HCT116 (cell line): ENCODE measurements at regions not wholly inside any gene's neighbourhood (a gene's known extent, or its start where the extent isn't known, plus 50 kb on each side); places are given as distances from the start of the nearest gene placed in this dataset.

Source experiments
- ATAC-seq: fragments of 200-7000 bp; cut with Tn5 transposase; 2 replicates; pipeline ENCODE4 v1.9.1; 2020; ENCODE audit warnings: mild to moderate bottlenecking, moderate library complexity
- BruUV-seq: library from RNA; stranded (reverse); fragments of 400-500 nt; replicated peaks from 2 replicates; lab custom pipeline; 2021; lab: Mats Ljungman, UMichigan
- CTCF ChIA-PET: fragments of 300-600 bp; sonication (Branson Sonifier 250); formaldehyde crosslinking; loops from one replicate; lab custom pipeline; 2021; ENCODE audit warnings: antibody characterized with exemption; lab: Charles Lee
- POLR2A ChIA-PET: fragments of 300-600, 350-600 bp; sonication (Branson Sonifier 250); formaldehyde crosslinking; loops from one replicate; lab custom pipeline; 2021; ENCODE audit warnings: antibody characterized with exemption; lab: Charles Lee
- RAD21 ChIA-PET, 2 experiments: fragments of 300-600 bp; sonication (Branson Sonifier 250); formaldehyde crosslinking; loops; one replicate each; lab custom pipeline; 2023; ENCODE audit warnings: low total read pairs in 2 of 2; ENCODE audit not compliant: uncharacterized antibody in 2 of 2, unreplicated experiment in 2 of 2, low non-redundant PET in 1 of 2; lab: Charles Lee
- DNase-seq: peaks from one replicate; pipeline ENCODE4 v3.0.0-alpha.2; 2010; ENCODE audit warnings: low read depth, low spot score
- H2AFZ ChIP-seq: fragments of 200-600 bp; shearing (Covaris generic), sonication (generic); 2 replicates; pipeline ENCODE4 v1.6.1; 2017; ENCODE audit warnings: low read depth, mixed run types, mixed read lengths, antibody characterized with exemption, low read length; ENCODE audit not compliant: poor library complexity, severe bottlenecking
- H3K27ac ChIP-seq: 2 replicates; pipeline ENCODE4 v1.5.1; 2012; ENCODE audit warnings: low read depth, low read length
- H3K27me3 ChIP-seq: fragments of 200-600 bp; sonication (generic); 2 replicates; pipeline ENCODE4 v1.6.1; 2016; ENCODE audit warnings: mixed run types, low read length, mixed read lengths; ENCODE audit not compliant: insufficient read depth
- H3K36me3 ChIP-seq, 2 experiments: fragments of 200-500 bp in 1 of 2; fragments of 200-600 bp in 1 of 2; sonication (Bioruptor generic) in 1 of 2; sonication (generic) in 1 of 2; 2 replicates each; pipeline versions ENCODE4 v1.5.1 to v1.6.1; 2014 to 2016; ENCODE audit warnings: low read length in 2 of 2, inconsistent platforms in 1 of 2, mixed read lengths in 1 of 2, mixed run types in 1 of 2; ENCODE audit not compliant: insufficient read depth in 2 of 2, control insufficient read depth in 1 of 2
- H3K4me1 ChIP-seq, 2 experiments: fragments of 200-600 bp in 1 of 2; sonication (generic) in 1 of 2; 2 replicates each; pipeline versions ENCODE4 v1.5.1 to v1.6.1; 2012 to 2017; ENCODE audit warnings: low read length in 2 of 2, inconsistent platforms in 1 of 2, mild to moderate bottlenecking in 1 of 2, mixed read lengths in 1 of 2, mixed run types in 1 of 2, moderate library complexity in 1 of 2; ENCODE audit not compliant: insufficient read depth in 2 of 2, control insufficient read depth in 1 of 2
- H3K4me2 ChIP-seq: fragments of 200-600 bp; sonication (generic); 2 replicates; pipeline ENCODE4 v1.6.1; 2017; ENCODE audit warnings: mixed run types, low read length, mixed read lengths
- H3K4me3 ChIP-seq, 2 experiments: fragments of 200-600 bp in 1 of 2; sonication (generic) in 1 of 2; replicated peaks in 1 of 2; 2 replicates each; pipeline ENCODE4 v1.5.1; 2011 to 2016; ENCODE audit warnings: low read length in 2 of 2, control low read depth in 1 of 2, low read depth in 1 of 2, mild to moderate bottlenecking in 1 of 2, mixed read lengths in 1 of 2, mixed run types in 1 of 2
- H3K79me2 ChIP-seq: fragments of 200-600 bp; sonication (generic); 2 replicates; pipeline ENCODE4 v1.6.1; 2017; ENCODE audit warnings: mild to moderate bottlenecking, mixed run types, low read length, moderate library complexity, mixed read lengths; ENCODE audit not compliant: insufficient read depth
- H3K9ac ChIP-seq: fragments of 200-600 bp; sonication (generic); 2 replicates; pipeline ENCODE4 v1.6.1; 2016; ENCODE audit warnings: low read length, mixed read lengths
- H3K9me2 ChIP-seq: fragments of 200-600 bp; sonication (generic), shearing (Covaris generic); 2 replicates; pipeline ENCODE4 v1.6.1; 2017; ENCODE audit warnings: mixed run types, mild to moderate bottlenecking, moderate library complexity; ENCODE audit not compliant: insufficient read depth
- H3K9me3 ChIP-seq, 2 experiments: fragments of 200-500 bp in 1 of 2; fragments of 200-600 bp in 1 of 2; sonication (Bioruptor generic) in 1 of 2; sonication (generic) in 1 of 2; 2 replicates each; pipeline ENCODE4 v1.6.1; 2014 to 2017; ENCODE audit warnings: low read length in 2 of 2, mixed read lengths in 2 of 2, inconsistent platforms in 1 of 2, low read depth in 1 of 2, mild to moderate bottlenecking in 1 of 2, mixed run types in 1 of 2, moderate library complexity in 1 of 2; ENCODE audit not compliant: control insufficient read depth in 1 of 2, insufficient read depth in 1 of 2
- H4K20me1 ChIP-seq: fragments of 200-600 bp; sonication (generic), shearing (Covaris generic); 2 replicates; pipeline ENCODE4 v1.6.1; 2017; ENCODE audit warnings: mixed run types, mild to moderate bottlenecking, moderate library complexity; ENCODE audit not compliant: insufficient read depth
- CBX3 ChIP-seq: IDR thresholded peaks from 2 replicates; pipeline ENCODE4 v1.6.1; 2012; ENCODE audit warnings: low read depth
- EGR1 ChIP-seq: IDR thresholded peaks from 2 replicates; pipeline ENCODE4 v1.6.1; 2012; ENCODE audit warnings: low read depth
- ELF1 ChIP-seq: IDR thresholded peaks from 2 replicates; pipeline ENCODE4 v1.6.1; 2012; ENCODE audit warnings: low read depth, borderline replicate concordance
- EZH2 ChIP-seq: fragments of 200-600 bp; sonication (generic); IDR thresholded peaks from 2 replicates; pipeline ENCODE4 v1.6.1; 2017; ENCODE audit warnings: antibody characterized with exemption, mixed run types
- EZH2phosphoT487 ChIP-seq: fragments of 200-600 bp; IDR thresholded peaks from 2 replicates; pipeline ENCODE4 v1.6.1; 2018; ENCODE audit warnings: antibody characterized with exemption, borderline replicate concordance
- FOSL1 ChIP-seq: IDR thresholded peaks from 2 replicates; pipeline ENCODE4 v1.6.1; 2012; ENCODE audit warnings: low read depth
- JUND ChIP-seq: IDR thresholded peaks from 2 replicates; pipeline ENCODE4 v1.6.1; 2012
- POLR2A ChIP-seq: IDR thresholded peaks from 2 replicates; pipeline ENCODE4 v1.7.0; 2011; ENCODE audit warnings: borderline replicate concordance; ENCODE audit not compliant: insufficient read depth, insufficient read length; ENCODE audit errors: extremely low read depth
- POLR2AphosphoS5 ChIP-seq: IDR thresholded peaks from 2 replicates; pipeline ENCODE4 v1.6.1; 2011; ENCODE audit warnings: mild to moderate bottlenecking, low read depth, low read length, moderate library complexity
- RAD21 ChIP-seq: IDR thresholded peaks from 2 replicates; pipeline ENCODE4 v1.6.1; 2012; ENCODE audit warnings: low read depth, mild to moderate bottlenecking
- SIN3A ChIP-seq: IDR thresholded peaks from 2 replicates; pipeline ENCODE4 v1.6.1; 2012; ENCODE audit warnings: low read depth
- SP1 ChIP-seq: IDR thresholded peaks from 2 replicates; pipeline ENCODE4 v1.6.1; 2012; ENCODE audit warnings: low read depth
- SRF ChIP-seq: IDR thresholded peaks from 2 replicates; pipeline ENCODE4 v1.6.1; 2012; ENCODE audit warnings: low read depth
- TCF7L2 ChIP-seq: IDR thresholded peaks from 2 replicates; pipeline ENCODE4 v1.7.0; 2011; ENCODE audit warnings: borderline replicate concordance, inconsistent platforms; ENCODE audit not compliant: insufficient read depth, insufficient read length; ENCODE audit errors: extremely low read depth
- ZFX ChIP-seq: fragments of 450-650 bp; IDR thresholded peaks from 2 replicates; pipeline ENCODE4 v1.6.1; 2017
- intact Hi-C: fragments of 100-400 bp; cut with micrococcal nuclease; formaldehyde crosslinking; loops from 2 replicates; pipeline ENCODE4 v1.10.0; 2022
- TF ChIP-seq, protein P1 (sequence below), 3 experiments: fragments of 200-600 bp in 1 of 3; sonication (generic) in 1 of 3; IDR thresholded peaks in 2 of 3; conservative IDR thresholded peaks in 1 of 3; 2 replicates each; pipeline ENCODE4 v1.5.1; 2012 to 2017; ENCODE audit warnings: low read depth in 2 of 3, low read length in 2 of 3, antibody characterized with exemption in 1 of 3, borderline replicate concordance in 1 of 3, control low read depth in 1 of 3, mild to moderate bottlenecking in 1 of 3, mixed read lengths in 1 of 3, mixed run types in 1 of 3, moderate library complexity in 1 of 3; ENCODE audit not compliant: insufficient read depth in 1 of 3
- TF ChIP-seq, protein P2 (sequence below): IDR thresholded peaks from 2 replicates; pipeline ENCODE4 v1.6.1; 2012
- TF ChIP-seq, protein P3 (sequence below): IDR thresholded peaks from 2 replicates; pipeline ENCODE4 v1.6.1; 2012; ENCODE audit warnings: low read depth
- TF ChIP-seq, protein P4 (sequence below): IDR thresholded peaks from 2 replicates; pipeline ENCODE4 v1.6.1; 2011; ENCODE audit warnings: mild to moderate bottlenecking, low read length, moderate library complexity; ENCODE audit not compliant: insufficient replicate concordance; ENCODE audit errors: extremely low read depth

DNA sequence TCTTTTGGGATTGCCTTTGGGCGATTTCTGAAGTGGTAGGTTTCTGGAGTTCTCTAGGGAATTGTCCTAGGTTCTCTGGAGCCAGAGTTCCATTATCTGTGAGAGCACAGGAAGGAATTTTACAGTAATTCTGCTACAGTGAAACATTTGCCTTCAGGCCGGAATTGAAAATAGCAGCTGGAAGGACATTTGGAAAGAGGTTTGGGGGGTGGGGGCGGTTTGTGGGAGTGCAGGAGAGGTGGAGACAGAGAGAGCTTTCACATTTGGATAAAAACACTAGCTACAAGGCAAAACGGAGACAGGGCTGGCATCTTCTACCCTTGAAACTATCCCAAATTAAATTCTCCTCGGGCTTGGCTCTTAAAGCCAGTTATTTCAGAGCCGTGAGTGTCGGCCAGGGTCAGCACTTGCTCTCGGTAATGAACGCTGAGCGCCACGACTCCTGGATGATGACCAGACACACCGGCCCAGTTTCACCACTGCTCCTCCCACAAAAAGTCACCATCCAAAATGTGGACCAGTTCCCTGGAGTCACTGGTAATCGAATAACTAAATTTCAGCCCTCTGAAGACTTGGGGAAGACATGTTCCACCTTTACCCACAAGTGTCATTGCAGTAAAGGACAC lies 67.7 kb upstream of the TANC2 start (continued):
- TF ChIP-seq, protein P1, sequence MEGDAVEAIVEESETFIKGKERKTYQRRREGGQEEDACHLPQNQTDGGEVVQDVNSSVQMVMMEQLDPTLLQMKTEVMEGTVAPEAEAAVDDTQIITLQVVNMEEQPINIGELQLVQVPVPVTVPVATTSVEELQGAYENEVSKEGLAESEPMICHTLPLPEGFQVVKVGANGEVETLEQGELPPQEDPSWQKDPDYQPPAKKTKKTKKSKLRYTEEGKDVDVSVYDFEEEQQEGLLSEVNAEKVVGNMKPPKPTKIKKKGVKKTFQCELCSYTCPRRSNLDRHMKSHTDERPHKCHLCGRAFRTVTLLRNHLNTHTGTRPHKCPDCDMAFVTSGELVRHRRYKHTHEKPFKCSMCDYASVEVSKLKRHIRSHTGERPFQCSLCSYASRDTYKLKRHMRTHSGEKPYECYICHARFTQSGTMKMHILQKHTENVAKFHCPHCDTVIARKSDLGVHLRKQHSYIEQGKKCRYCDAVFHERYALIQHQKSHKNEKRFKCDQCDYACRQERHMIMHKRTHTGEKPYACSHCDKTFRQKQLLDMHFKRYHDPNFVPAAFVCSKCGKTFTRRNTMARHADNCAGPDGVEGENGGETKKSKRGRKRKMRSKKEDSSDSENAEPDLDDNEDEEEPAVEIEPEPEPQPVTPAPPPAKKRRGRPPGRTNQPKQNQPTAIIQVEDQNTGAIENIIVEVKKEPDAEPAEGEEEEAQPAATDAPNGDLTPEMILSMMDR (IDR thresholded peaks at IDR 0.05 in 2 of 3, conservative IDR thresholded peaks at IDR 0.05 in 1 of 3; ENCODE audit: borderline replicate concordance in 1 of 3, insufficient read depth in 1 of 3, low read depth in 2 of 3, low read length in 2 of 3), result no peak
- no peak for TF ChIP-seq SP1
- TF ChIP-seq, protein P2, sequence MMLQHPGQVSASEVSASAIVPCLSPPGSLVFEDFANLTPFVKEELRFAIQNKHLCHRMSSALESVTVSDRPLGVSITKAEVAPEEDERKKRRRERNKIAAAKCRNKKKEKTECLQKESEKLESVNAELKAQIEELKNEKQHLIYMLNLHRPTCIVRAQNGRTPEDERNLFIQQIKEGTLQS, result no peak
- no peak for TF ChIP-seq SIN3A

DNA sequence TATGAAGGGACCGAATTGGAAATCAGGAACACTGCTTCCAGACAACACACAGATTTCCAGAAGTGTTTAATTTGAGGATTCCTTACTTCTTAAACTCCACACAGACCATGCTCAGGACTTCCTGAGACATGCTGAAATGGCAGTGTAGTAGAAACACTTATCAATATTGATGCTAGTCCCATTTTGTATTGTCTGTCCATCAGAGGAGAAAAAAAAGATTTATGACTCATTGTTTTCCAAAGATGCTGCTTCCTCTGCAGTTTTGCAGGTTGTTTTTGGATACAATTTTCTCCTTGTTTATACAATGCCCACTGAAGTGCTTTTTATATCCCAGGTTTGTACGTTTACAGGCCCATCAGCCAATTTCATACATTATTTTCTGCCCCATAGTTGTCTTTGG lies 68.3 kb upstream of the TANC2 start:
- H2AFZ ChIP-seq, result no peak overlapping the region
- H3K4me2 ChIP-seq, result no peak overlapping the region
- no peak for ATAC-seq
- BruUV-seq, result no TSS peak
- POLR2A ChIA-PET, result no interaction called here
- H3K4me1 ChIP-seq, result peaks cover 0 to 5% of the 10 kb centered on the region in 2 experiments; a peak in 2 of 4 replicates
- H3K9me2 ChIP-seq, result no peaks in the 10 kb centered on the region
- CTCF ChIA-PET, result no interaction called here
- no peak overlapping the region for H3K9ac ChIP-seq
- H3K9me3 ChIP-seq, result no peaks in the 10 kb centered on the region
- DNase-seq, result no peak
- H3K4me3 ChIP-seq, result no peak overlapping the region
- intact Hi-C loops, result no loop called here
- no peaks in the 10 kb centered on the region for H3K27me3 ChIP-seq
- no peaks in the 10 kb centered on the region for H4K20me1 ChIP-seq
- H3K79me2 ChIP-seq, result no peaks in the 10 kb centered on the region
- H3K27ac ChIP-seq, result no peak overlapping the region
- RAD21 ChIA-PET, result no interaction called here
- no peaks in the 10 kb centered on the region for H3K36me3 ChIP-seq
- TF ChIP-seq RAD21 (no peak), FOSL1 (no peak), TCF7L2 (no peak), POLR2AphosphoS5 (no peak), ELF1 (no peak), EGR1 (no peak), CBX3 (no peak), ZFX (no peak), EZH2 (no peak), JUND (no peak), EZH2phosphoT487 (no peak), SRF (no peak), POLR2A (no peak)
- TF ChIP-seq, protein P2, result no peak
- TF ChIP-seq, protein P3, sequence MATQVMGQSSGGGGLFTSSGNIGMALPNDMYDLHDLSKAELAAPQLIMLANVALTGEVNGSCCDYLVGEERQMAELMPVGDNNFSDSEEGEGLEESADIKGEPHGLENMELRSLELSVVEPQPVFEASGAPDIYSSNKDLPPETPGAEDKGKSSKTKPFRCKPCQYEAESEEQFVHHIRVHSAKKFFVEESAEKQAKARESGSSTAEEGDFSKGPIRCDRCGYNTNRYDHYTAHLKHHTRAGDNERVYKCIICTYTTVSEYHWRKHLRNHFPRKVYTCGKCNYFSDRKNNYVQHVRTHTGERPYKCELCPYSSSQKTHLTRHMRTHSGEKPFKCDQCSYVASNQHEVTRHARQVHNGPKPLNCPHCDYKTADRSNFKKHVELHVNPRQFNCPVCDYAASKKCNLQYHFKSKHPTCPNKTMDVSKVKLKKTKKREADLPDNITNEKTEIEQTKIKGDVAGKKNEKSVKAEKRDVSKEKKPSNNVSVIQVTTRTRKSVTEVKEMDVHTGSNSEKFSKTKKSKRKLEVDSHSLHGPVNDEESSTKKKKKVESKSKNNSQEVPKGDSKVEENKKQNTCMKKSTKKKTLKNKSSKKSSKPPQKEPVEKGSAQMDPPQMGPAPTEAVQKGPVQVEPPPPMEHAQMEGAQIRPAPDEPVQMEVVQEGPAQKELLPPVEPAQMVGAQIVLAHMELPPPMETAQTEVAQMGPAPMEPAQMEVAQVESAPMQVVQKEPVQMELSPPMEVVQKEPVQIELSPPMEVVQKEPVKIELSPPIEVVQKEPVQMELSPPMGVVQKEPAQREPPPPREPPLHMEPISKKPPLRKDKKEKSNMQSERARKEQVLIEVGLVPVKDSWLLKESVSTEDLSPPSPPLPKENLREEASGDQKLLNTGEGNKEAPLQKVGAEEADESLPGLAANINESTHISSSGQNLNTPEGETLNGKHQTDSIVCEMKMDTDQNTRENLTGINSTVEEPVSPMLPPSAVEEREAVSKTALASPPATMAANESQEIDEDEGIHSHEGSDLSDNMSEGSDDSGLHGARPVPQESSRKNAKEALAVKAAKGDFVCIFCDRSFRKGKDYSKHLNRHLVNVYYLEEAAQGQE, result no peak
- TF ChIP-seq, protein P4, sequence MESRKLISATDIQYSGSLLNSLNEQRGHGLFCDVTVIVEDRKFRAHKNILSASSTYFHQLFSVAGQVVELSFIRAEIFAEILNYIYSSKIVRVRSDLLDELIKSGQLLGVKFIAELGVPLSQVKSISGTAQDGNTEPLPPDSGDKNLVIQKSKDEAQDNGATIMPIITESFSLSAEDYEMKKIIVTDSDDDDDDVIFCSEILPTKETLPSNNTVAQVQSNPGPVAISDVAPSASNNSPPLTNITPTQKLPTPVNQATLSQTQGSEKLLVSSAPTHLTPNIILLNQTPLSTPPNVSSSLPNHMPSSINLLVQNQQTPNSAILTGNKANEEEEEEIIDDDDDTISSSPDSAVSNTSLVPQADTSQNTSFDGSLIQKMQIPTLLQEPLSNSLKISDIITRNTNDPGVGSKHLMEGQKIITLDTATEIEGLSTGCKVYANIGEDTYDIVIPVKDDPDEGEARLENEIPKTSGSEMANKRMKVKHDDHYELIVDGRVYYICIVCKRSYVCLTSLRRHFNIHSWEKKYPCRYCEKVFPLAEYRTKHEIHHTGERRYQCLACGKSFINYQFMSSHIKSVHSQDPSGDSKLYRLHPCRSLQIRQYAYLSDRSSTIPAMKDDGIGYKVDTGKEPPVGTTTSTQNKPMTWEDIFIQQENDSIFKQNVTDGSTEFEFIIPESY, result no peak
